Right atrium auricular region (tissue), 2 donors: ENCODE measurements at regions not wholly inside any gene's neighbourhood (a gene's known extent, or its start where the extent isn't known, plus 50 kb on each side); places are given as distances from the start of the nearest gene placed in this dataset.

Experiments
- DNase-seq: peaks from one replicate; pipeline ENCODE4 v3.0.0-alpha.2; 2019; ENCODE audit warnings: low spot score
- H3K27ac ChIP-seq, 2 donors: fragments of 200-600 bp; sonication (generic); 1 replicate in 1 of 2; 2 replicates in 1 of 2; pipeline ENCODE4 v1.5.1; 2016 to 2019
- H3K27me3 ChIP-seq, 2 donors: fragments of 200-600 bp; sonication (generic); one replicate each; pipeline versions ENCODE4 v1.5.1 to v1.6.0; 2017 to 2019
- H3K36me3 ChIP-seq: fragments of 200-600 bp; sonication (generic); one replicate; pipeline ENCODE4 v1.5.1; 2016
- H3K4me1 ChIP-seq, 2 donors: fragments of 200-600 bp; sonication (generic); one replicate each; pipeline versions ENCODE4 v1.5.1 to v1.6.0; 2017 to 2019
- H3K4me3 ChIP-seq, 2 donors: fragments of 200-600 bp; sonication (generic); 1 replicate in 1 of 2; 2 replicates in 1 of 2; pipeline ENCODE4 v1.5.1; 2017 to 2019; ENCODE audit warnings: mild to moderate bottlenecking in 1 of 2, moderate library complexity in 1 of 2
- H3K9me3 ChIP-seq, 2 donors: fragments of 200-600 bp; sonication (generic); one replicate each; pipeline ENCODE4 v1.5.1; 2019
- CTCF ChIP-seq, 2 donors: fragments of 200-600 bp; sonication (generic); IDR thresholded peaks; one replicate each; pipeline ENCODE4 v1.5.1; 2019; ENCODE audit warnings: antibody characterized with exemption in 2 of 2

DNA sequence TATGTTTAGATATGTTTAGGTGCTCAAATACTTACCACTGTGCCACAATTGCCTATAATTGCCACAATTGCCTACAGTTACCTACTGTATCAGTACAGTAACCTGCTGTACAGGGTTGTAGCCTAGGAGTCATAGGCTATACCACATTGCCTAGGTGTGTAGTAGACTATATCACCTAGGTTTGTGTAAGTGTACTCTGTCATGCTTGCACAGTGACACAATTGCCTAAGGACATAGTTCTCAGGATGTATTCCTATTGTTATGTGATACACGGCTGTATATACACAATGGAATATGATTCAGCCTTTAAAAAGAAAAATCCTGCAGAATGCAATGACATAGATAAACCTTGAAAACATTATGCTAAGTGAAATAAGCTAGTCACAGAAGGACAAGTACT is 264.8 kb downstream of the RAP2B start:
- DNase-seq, result no peak
- no peaks in the 10 kb centered on the region for H3K27me3 ChIP-seq
- H3K27ac ChIP-seq, result no peak overlapping the region
- H3K4me3 ChIP-seq, result no peak overlapping the region
- no peak for TF ChIP-seq CTCF (IDR thresholded peaks at IDR 0.05)
- H3K9me3 ChIP-seq, result peaks cover 0 to 20% of the 10 kb centered on the region in 2 donors
- no peaks in the 10 kb centered on the region for H3K4me1 ChIP-seq
- no peaks in the 10 kb centered on the region for H3K36me3 ChIP-seq

- no peak overlapping the region for H3K4me3 ChIP-seq
- TF ChIP-seq CTCF (IDR thresholded peaks at IDR 0.05), result no peak
- H3K4me1 ChIP-seq, result no peaks in the 10 kb centered on the region
- no peak for DNase-seq
- H3K27me3 ChIP-seq, result no peaks in the 10 kb centered on the region
- no peak overlapping the region for H3K27ac ChIP-seq
- no peaks in the 10 kb centered on the region for H3K36me3 ChIP-seq
- H3K9me3 ChIP-seq, result no peaks in the 10 kb centered on the region
These were observed 267.8 kb downstream of the RAP2B start for GRCh38 chr3:153429821-153430220.

GRCh38 chr3:153431076-153431475 is 269.1 kb downstream of the RAP2B start:
- DNase-seq, result no peak
- Histone ChIP-seq H3K36me3 (no peaks in the 10 kb centered on the region), H3K27me3 (no peaks in the 10 kb centered on the region), H3K4me3 (no peak overlapping the region), H3K4me1 (no peaks in the 10 kb centered on the region), H3K9me3 (no peaks in the 10 kb centered on the region), H3K27ac (no peak overlapping the region)
- no peak for TF ChIP-seq CTCF (IDR thresholded peaks at IDR 0.05)

- Histone ChIP-seq H3K27me3 (no peaks in the 10 kb centered on the region), H3K27ac (no peak overlapping the region), H3K4me1 (no peaks in the 10 kb centered on the region), H3K36me3 (no peaks in the 10 kb centered on the region), H3K9me3 (no peaks in the 10 kb centered on the region), H3K4me3 (no peak overlapping the region)
- no peak for TF ChIP-seq CTCF (IDR thresholded peaks at IDR 0.05)
- DNase-seq, result no peak
These were observed 275.6 kb downstream of the RAP2B start for GRCh38 chr3:153437666-153438065.

GRCh38 chr3:153438271-153438670 is 276.2 kb downstream of the RAP2B start:
- DNase-seq, result no peak
- H3K4me1 ChIP-seq, result no peaks in the 10 kb centered on the region
- H3K27me3 ChIP-seq, result no peaks in the 10 kb centered on the region
- H3K36me3 ChIP-seq, result no peaks in the 10 kb centered on the region
- no peak for TF ChIP-seq CTCF (IDR thresholded peaks at IDR 0.05)
- no peaks in the 10 kb centered on the region for H3K9me3 ChIP-seq
- H3K4me3 ChIP-seq, result no peak overlapping the region
- H3K27ac ChIP-seq, result no peak overlapping the region

DNA sequence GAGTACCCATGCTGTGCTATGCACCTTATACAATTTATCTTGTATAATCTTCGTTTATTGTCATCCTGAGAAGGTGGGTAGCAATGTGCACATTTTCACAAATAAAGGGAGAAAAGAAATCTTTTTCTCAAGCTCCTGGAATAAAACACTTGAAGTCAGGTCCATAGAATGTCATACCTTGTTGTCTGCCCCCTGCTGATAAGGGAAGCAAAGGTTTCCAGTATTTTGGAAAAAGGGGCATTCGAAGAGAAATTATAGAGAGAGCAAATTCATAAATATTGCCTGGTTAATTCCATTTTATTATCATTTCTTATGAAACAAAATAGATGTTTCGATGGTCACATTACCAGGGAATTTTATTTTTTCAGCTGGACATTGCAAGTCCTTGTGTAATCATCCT is 277.8 kb downstream of the RAP2B start:
- no peak for DNase-seq
- no peak for TF ChIP-seq CTCF (IDR thresholded peaks at IDR 0.05)
- H3K4me3 ChIP-seq, result no peak overlapping the region
- H3K4me1 ChIP-seq, result no peaks in the 10 kb centered on the region
- H3K27ac ChIP-seq, result no peak overlapping the region
- no peaks in the 10 kb centered on the region for H3K27me3 ChIP-seq
- no peaks in the 10 kb centered on the region for H3K36me3 ChIP-seq
- H3K9me3 ChIP-seq, result no peaks in the 10 kb centered on the region
